ENCODE measurements at regions not wholly inside any gene's neighbourhood (a gene's known extent, or its start where the extent isn't known, plus 50 kb on each side); places are given as distances from the start of the nearest gene placed in this dataset.

GRCh38 chr15:39054128-39054732 is 489.6 kb upstream of the RASGRP1 start:
- no peak for DNase-seq (ENCODE audit: insufficient read length, low spot score)
- FAIRE-seq, result no peak

GRCh38 chr15:39056357-39056756 is 491.7 kb upstream of the RASGRP1 start:
- DNase-seq (ENCODE audit: insufficient read length, low spot score), result no peak

GRCh38 chr15:39058351-39059131 is 493.9 kb upstream of the RASGRP1 start:
- DNase-seq (ENCODE audit: insufficient read length, low spot score) (no peak), FAIRE-seq (no peak)

More at GRCh38 chr15:39056357-39056756, 491.7 kb upstream of the RASGRP1 start:
- FAIRE-seq, result no peak

GRCh38 chr15:39059917-39060316 is 495.3 kb upstream of the RASGRP1 start:
- no peak for FAIRE-seq
- no peak for DNase-seq (ENCODE audit: insufficient read length, low spot score)

- no peak for FAIRE-seq
- DNase-seq (ENCODE audit: insufficient read length, low spot score), result no peak
These were observed 497.4 kb upstream of the RASGRP1 start for GRCh38 chr15:39061952-39062464.

- FAIRE-seq, result no peak
- DNase-seq (ENCODE audit: insufficient read length, low spot score), result no peak
These were observed 502.1 kb upstream of the RASGRP1 start for GRCh38 chr15:39066677-39067076.

GRCh38 chr15:39074341-39074985 is 506.4 kb upstream of the THBS1 start:
- FAIRE-seq, result no peak

GRCh38 chr15:39075311-39075710 is 505.6 kb upstream of the THBS1 start:
- FAIRE-seq (no peak), DNase-seq (ENCODE audit: insufficient read length, low spot score) (no peak)

More at GRCh38 chr15:39074341-39074985, 506.4 kb upstream of the THBS1 start:
- no peak for DNase-seq (ENCODE audit: insufficient read length, low spot score)

- no peak for DNase-seq (ENCODE audit: insufficient read length, low spot score)
- no peak for FAIRE-seq
These were observed 505.0 kb upstream of the THBS1 start for GRCh38 chr15:39075756-39076341.

GRCh38 chr15:39078026-39078425 is 502.9 kb upstream of the THBS1 start:
- FAIRE-seq (no peak), DNase-seq (ENCODE audit: insufficient read length, low spot score) (no peak)

GRCh38 chr15:39079296-39079847 is 501.5 kb upstream of the THBS1 start:
- FAIRE-seq (no peak), DNase-seq (ENCODE audit: insufficient read length, low spot score) (no peak)

- DNase-seq (ENCODE audit: insufficient read length, low spot score), result no peak
- no peak for FAIRE-seq
These were observed 497.7 kb upstream of the THBS1 start for GRCh38 chr15:39083213-39083612.

GRCh38 chr15:39084674-39085530 is 496.0 kb upstream of the THBS1 start:
- FAIRE-seq, result no peak
- no peak for DNase-seq (ENCODE audit: insufficient read length, low spot score)

GRCh38 chr15:39086641-39087040 is 494.2 kb upstream of the THBS1 start:
- FAIRE-seq, result no peak
- no peak for DNase-seq (ENCODE audit: insufficient read length, low spot score)

GRCh38 chr15:39088156-39088555 is 492.7 kb upstream of the THBS1 start:
- no peak for DNase-seq (ENCODE audit: insufficient read length, low spot score)
- FAIRE-seq, result no peak

GRCh38 chr15:39092354-39092753 is 488.5 kb upstream of the THBS1 start:
- FAIRE-seq (no peak), DNase-seq (ENCODE audit: insufficient read length, low spot score) (no peak)

GRCh38 chr15:39092761-39093160 is 488.1 kb upstream of the THBS1 start:
- DNase-seq (ENCODE audit: insufficient read length, low spot score), result no peak

GRCh38 chr15:39094116-39094515 is 486.8 kb upstream of the THBS1 start:
- FAIRE-seq, result no peak

More at GRCh38 chr15:39092761-39093160, 488.1 kb upstream of the THBS1 start:
- FAIRE-seq, result no peak

GRCh38 chr15:39095218-39095879 is 485.5 kb upstream of the THBS1 start:
- FAIRE-seq (no peak), DNase-seq (ENCODE audit: insufficient read length, low spot score) (no peak)

More at GRCh38 chr15:39094116-39094515, 486.8 kb upstream of the THBS1 start:
- no peak for DNase-seq (ENCODE audit: insufficient read length, low spot score)

Data from GM19239 (cell line).